HFFc6 (cell line): ENCODE measurements at regions not wholly inside any gene's neighbourhood (a gene's known extent, or its start where the extent isn't known, plus 50 kb on each side); places are given as distances from the start of the nearest gene placed in this dataset.
A peak's percentile ranks its signal among the peaks of the same experiment; 100 is the strongest.

Experiments used
- DNase-seq: peaks from one replicate; pipeline ENCODE4 v3.0.0-alpha.2; 2018
- H3K27ac Mint-ChIP-seq: 2 replicates; pipeline ENCODE4 v1.8.0; 2020; ENCODE audit warnings: mild to moderate bottlenecking, mixed read lengths
- H3K27me3 Mint-ChIP-seq: 2 replicates; pipeline ENCODE4 v1.8.0; 2021; ENCODE audit warnings: mild to moderate bottlenecking, moderate library complexity, mixed read lengths; ENCODE audit not compliant: insufficient read depth
- H3K36me3 Mint-ChIP-seq: 2 replicates; pipeline ENCODE4 v1.8.0; 2021; ENCODE audit warnings: low read depth, mixed read lengths
- H3K4me1 Mint-ChIP-seq: 2 replicates; pipeline ENCODE4 v1.8.0; 2020; ENCODE audit warnings: low read depth, mixed read lengths
- H3K4me3 Mint-ChIP-seq: 2 replicates; pipeline ENCODE4 v1.8.0; 2020; ENCODE audit warnings: mild to moderate bottlenecking, moderate library complexity, mixed read lengths
- H3K9me3 Mint-ChIP-seq: 2 replicates; pipeline ENCODE4 v1.8.0; 2020; ENCODE audit warnings: mild to moderate bottlenecking, mixed read lengths
- TF ChIP-seq, protein P1 (sequence below): fragments of 200-600 bp; sonication (generic); IDR thresholded peaks from 2 replicates; pipeline ENCODE4 v1.5.0; 2021; ENCODE audit warnings: antibody characterized with exemption, mild to moderate bottlenecking

DNA sequence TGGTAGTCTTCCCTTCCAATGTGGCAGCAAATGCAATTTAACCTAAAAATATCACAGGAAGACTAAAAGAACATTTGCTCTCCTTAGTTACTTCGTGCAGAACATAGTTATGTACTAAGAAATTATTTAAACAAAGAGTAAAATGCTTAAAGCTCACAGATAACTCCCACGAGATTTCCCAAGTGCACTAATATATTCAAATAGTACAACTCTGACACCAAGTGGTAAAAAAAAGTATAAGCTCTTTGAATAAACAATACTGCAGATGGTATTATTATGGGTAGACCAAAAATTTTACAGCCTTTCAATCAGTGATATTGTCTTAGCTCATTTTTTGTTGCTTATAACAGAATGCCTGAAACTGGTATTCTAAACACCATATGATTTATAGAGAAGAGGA, 52.8 kb upstream of the FILIP1 start:
- peaks cover 6% of the 10 kb centered on the region; the same call in 1 of the 2 replicates for H3K4me1 Mint-ChIP-seq
- TF ChIP-seq, protein P1, sequence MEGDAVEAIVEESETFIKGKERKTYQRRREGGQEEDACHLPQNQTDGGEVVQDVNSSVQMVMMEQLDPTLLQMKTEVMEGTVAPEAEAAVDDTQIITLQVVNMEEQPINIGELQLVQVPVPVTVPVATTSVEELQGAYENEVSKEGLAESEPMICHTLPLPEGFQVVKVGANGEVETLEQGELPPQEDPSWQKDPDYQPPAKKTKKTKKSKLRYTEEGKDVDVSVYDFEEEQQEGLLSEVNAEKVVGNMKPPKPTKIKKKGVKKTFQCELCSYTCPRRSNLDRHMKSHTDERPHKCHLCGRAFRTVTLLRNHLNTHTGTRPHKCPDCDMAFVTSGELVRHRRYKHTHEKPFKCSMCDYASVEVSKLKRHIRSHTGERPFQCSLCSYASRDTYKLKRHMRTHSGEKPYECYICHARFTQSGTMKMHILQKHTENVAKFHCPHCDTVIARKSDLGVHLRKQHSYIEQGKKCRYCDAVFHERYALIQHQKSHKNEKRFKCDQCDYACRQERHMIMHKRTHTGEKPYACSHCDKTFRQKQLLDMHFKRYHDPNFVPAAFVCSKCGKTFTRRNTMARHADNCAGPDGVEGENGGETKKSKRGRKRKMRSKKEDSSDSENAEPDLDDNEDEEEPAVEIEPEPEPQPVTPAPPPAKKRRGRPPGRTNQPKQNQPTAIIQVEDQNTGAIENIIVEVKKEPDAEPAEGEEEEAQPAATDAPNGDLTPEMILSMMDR = peak; percentile 64
- DNase-seq = peak; percentile 8
- no peaks in the 10 kb centered on the region for H3K36me3 Mint-ChIP-seq
- no peak overlapping the region for H3K27ac Mint-ChIP-seq
- peaks cover 10% of the 10 kb centered on the region for H3K27me3 Mint-ChIP-seq
- no peak overlapping the region for H3K4me3 Mint-ChIP-seq
- no peaks in the 10 kb centered on the region for H3K9me3 Mint-ChIP-seq

DNA sequence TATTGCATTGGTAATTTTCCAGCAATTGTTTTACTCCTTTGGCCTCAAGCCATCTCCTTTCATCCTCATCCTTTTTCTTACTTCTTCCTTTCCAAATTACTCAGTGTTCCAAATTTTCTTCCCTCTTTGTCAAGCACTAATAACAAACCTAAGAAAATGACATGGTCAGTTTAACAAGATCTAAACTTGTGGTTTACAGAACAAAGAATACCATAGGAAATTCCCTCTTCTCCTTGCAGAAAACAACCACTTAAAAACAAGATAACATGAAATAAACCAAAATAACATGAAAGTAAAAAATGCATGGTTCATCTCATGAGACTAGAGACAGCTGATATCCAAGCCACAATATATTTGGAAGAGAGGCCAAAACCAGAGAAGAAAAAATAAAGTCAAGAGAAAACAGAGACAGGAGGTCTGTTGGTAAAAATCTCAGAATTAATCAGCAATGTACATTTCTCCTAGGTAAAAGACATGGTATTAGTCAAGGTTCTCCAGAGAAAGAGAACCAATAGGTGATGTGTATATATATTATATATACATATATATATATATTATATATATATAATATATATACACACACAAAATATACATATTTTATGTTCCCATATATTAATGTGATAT, 51.0 kb upstream of the SENP6 start:
- TF ChIP-seq, protein P1 = no peak
- DNase-seq = no peak
- Mint-ChIP-seq H3K4me1 (peaks cover 6% of the 10 kb centered on the region; the same call in 1 of the 2 replicates), H3K9me3 (no peaks in the 10 kb centered on the region), H3K36me3 (no peaks in the 10 kb centered on the region), H3K27ac (no peak overlapping the region), H3K27me3 (peaks cover 5% of the 10 kb centered on the region), H3K4me3 (no peak overlapping the region)

DNA sequence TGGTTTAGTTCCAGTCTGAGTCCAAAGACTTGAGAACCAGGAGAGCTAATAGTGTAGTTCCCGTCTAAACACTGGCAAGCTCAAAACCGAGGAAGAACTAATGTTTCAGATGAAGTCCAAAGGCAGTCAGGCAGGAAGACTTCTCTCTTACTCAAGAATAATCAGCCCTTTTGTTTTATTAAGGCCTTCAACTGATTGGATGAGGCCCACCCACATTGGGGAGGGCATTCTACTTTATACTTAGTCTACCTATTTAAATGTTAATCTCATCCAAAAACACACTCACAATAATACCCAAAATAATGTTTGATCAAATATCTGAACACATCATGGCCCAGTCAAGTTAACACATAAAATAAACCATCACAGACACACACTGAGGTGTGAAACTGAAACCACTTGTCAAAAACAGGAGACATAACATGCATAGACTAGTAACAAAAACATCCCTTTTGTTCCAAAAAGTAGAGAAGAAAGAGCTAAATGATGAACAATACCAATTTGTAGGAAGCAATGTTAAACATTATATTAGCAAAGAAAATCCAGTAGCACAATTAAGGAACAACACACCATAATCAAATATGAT, 50.2 kb upstream of the SENP6 start:
- H3K4me1 Mint-ChIP-seq = peaks cover 2% of the 10 kb centered on the region; the same call in 1 of the 2 replicates
- TF ChIP-seq, protein P1 = no peak
- no peaks in the 10 kb centered on the region for H3K36me3 Mint-ChIP-seq
- H3K9me3 Mint-ChIP-seq = no peaks in the 10 kb centered on the region
- no peak overlapping the region for H3K27ac Mint-ChIP-seq
- no peak overlapping the region for H3K4me3 Mint-ChIP-seq
- H3K27me3 Mint-ChIP-seq = peaks cover 9% of the 10 kb centered on the region
- DNase-seq = no peak
